H9 (cell line): ENCODE measurements at regions not wholly inside any gene's neighbourhood (a gene's known extent, or its start where the extent isn't known, plus 50 kb on each side); places are given as distances from the start of the nearest gene placed in this dataset.

Experiments used
- DNase-seq: peaks from one replicate; pipeline ENCODE4 v3.0.0-alpha.2; 2017
- H2AFZ ChIP-seq: one replicate; pipeline ENCODE4 v1.6.1; 2013; ENCODE audit warnings: mild to moderate bottlenecking, low read length, control low read depth, moderate library complexity
- H2AK5ac ChIP-seq: 2 replicates; pipeline ENCODE4 v1.6.1; 2013; ENCODE audit warnings: low read length, control low read depth, mixed read lengths; ENCODE audit not compliant: insufficient read length
- H2BK120ac ChIP-seq: one replicate; pipeline ENCODE4 v1.6.1; 2013; ENCODE audit warnings: low read depth, mild to moderate bottlenecking, low read length, control low read depth, inconsistent platforms; ENCODE audit not compliant: poor library complexity, severe bottlenecking
- H2BK12ac ChIP-seq: 2 replicates; pipeline ENCODE4 v1.6.1; 2013; ENCODE audit warnings: low read length, control low read depth, mixed read lengths, low read depth; ENCODE audit not compliant: insufficient read length
- H2BK15ac ChIP-seq: 2 replicates; pipeline ENCODE4 v1.6.1; 2013; ENCODE audit warnings: low read depth, low read length, control low read depth
- H2BK20ac ChIP-seq: one replicate; pipeline ENCODE4 v1.6.1; 2013; ENCODE audit warnings: low read depth, mild to moderate bottlenecking, low read length, control low read depth, inconsistent platforms; ENCODE audit not compliant: poor library complexity, severe bottlenecking
- H2BK5ac ChIP-seq: 2 replicates; pipeline ENCODE4 v1.6.1; 2013; ENCODE audit warnings: low read length, control low read depth, mixed read lengths; ENCODE audit not compliant: insufficient read length
- H3K14ac ChIP-seq: 2 replicates; pipeline ENCODE4 v1.6.1; 2013; ENCODE audit warnings: low read length, control low read depth; ENCODE audit not compliant: insufficient read depth
- H3K18ac ChIP-seq: 2 replicates; pipeline ENCODE4 v1.6.1; 2013; ENCODE audit warnings: low read depth, mild to moderate bottlenecking, mixed read lengths, low read length, control low read depth; ENCODE audit not compliant: insufficient read length
- H3K23ac ChIP-seq: 2 replicates; pipeline ENCODE4 v1.6.1; 2013; ENCODE audit warnings: low read length, control low read depth, mixed read lengths, low read depth; ENCODE audit not compliant: insufficient read length
- H3K23me2 ChIP-seq: 2 replicates; pipeline ENCODE4 v1.6.1; 2013; ENCODE audit warnings: low read depth, mild to moderate bottlenecking, mixed read lengths, low read length, control low read depth; ENCODE audit not compliant: insufficient read length, poor library complexity, severe bottlenecking
- H3K27ac ChIP-seq: 2 replicates; pipeline ENCODE4 v1.5.1; 2013; ENCODE audit warnings: low read length, control low read depth, mixed read lengths, low read depth; ENCODE audit not compliant: insufficient read length
- H3K27me3 ChIP-seq: 2 replicates; pipeline ENCODE4 v1.6.1; 2013; ENCODE audit warnings: low read length, control low read depth, inconsistent platforms; ENCODE audit not compliant: insufficient read depth
- H3K4ac ChIP-seq: 2 replicates; pipeline ENCODE4 v1.6.1; 2013; ENCODE audit warnings: low read depth, mild to moderate bottlenecking, control low read depth, inconsistent platforms, low read length, moderate library complexity
- H3K4me1 ChIP-seq: 2 replicates; pipeline ENCODE4 v1.6.1; 2013; ENCODE audit warnings: low read length, control low read depth, inconsistent platforms; ENCODE audit not compliant: insufficient read depth
- H3K4me2 ChIP-seq: 2 replicates; pipeline ENCODE4 v1.6.1; 2013; ENCODE audit warnings: low read length, control low read depth, mixed read lengths; ENCODE audit not compliant: insufficient read length, insufficient read depth
- H3K56ac ChIP-seq: 2 replicates; pipeline ENCODE4 v1.6.1; 2013; ENCODE audit warnings: low read depth, mild to moderate bottlenecking, mixed read lengths, low read length, control low read depth; ENCODE audit not compliant: insufficient read length
- H3K79me1 ChIP-seq: 2 replicates; pipeline ENCODE4 v1.6.1; 2013; ENCODE audit warnings: low read depth, mild to moderate bottlenecking, moderate library complexity, low read length, control low read depth, inconsistent platforms; ENCODE audit not compliant: insufficient read depth, poor library complexity, severe bottlenecking
- H3K79me2 ChIP-seq: 2 replicates; pipeline ENCODE4 v1.6.1; 2013; ENCODE audit warnings: low read length, control low read depth, inconsistent platforms; ENCODE audit not compliant: insufficient read depth
- H3K9ac ChIP-seq: 2 replicates; pipeline ENCODE4 v1.6.1; 2013; ENCODE audit warnings: low read length, control low read depth, mixed read lengths; ENCODE audit not compliant: insufficient read length; ENCODE audit errors: extremely low read depth
- H3K9me3 ChIP-seq: one replicate; pipeline ENCODE4 v1.6.1; 2013; ENCODE audit warnings: low read depth, low read length, inconsistent platforms; ENCODE audit not compliant: control insufficient read depth
- H3T11ph ChIP-seq: one replicate; pipeline ENCODE4 v1.6.1; 2013; ENCODE audit warnings: mild to moderate bottlenecking, low read length, control low read depth, inconsistent platforms
- H4K20me1 ChIP-seq: one replicate; pipeline ENCODE4 v1.6.1; 2013; ENCODE audit not compliant: control insufficient read depth, insufficient read length, insufficient read depth
- H4K5ac ChIP-seq: 2 replicates; pipeline ENCODE4 v1.6.1; 2013; ENCODE audit warnings: low read depth, mild to moderate bottlenecking, mixed read lengths, low read length, control low read depth; ENCODE audit not compliant: insufficient read length
- H4K8ac ChIP-seq: replicated peaks from 2 replicates; pipeline ENCODE4 v1.6.1; 2013; ENCODE audit warnings: low read length, control low read depth, mixed read lengths, low read depth; ENCODE audit not compliant: insufficient read length
- H4K91ac ChIP-seq: 2 replicates; pipeline ENCODE4 v1.6.1; 2013; ENCODE audit warnings: low read depth, mild to moderate bottlenecking, moderate library complexity, mixed read lengths, low read length, control low read depth; ENCODE audit not compliant: insufficient read length
- H3K27ac Mint-ChIP-seq, 3 experiments: 2 replicates in 2 of 3; 3 replicates in 1 of 3; pipeline ENCODE4 v1.8.0; 2020 to 2021; ENCODE audit warnings: mixed read lengths in 3 of 3, mild to moderate bottlenecking in 1 of 3, moderate library complexity in 1 of 3
- H3K27me3 Mint-ChIP-seq: 2 replicates; pipeline ENCODE4 v1.8.0; 2021; ENCODE audit warnings: low read depth, mild to moderate bottlenecking, moderate library complexity, mixed read lengths
- H3K36me3 Mint-ChIP-seq, 3 experiments: 2 replicates in 2 of 3; 3 replicates in 1 of 3; pipeline ENCODE4 v1.8.0; 2020 to 2021; ENCODE audit warnings: low read depth in 3 of 3, mixed read lengths in 3 of 3; ENCODE audit not compliant: insufficient read depth in 1 of 3
- H3K4me1 Mint-ChIP-seq, 2 experiments: 2 replicates each; pipeline ENCODE4 v1.8.0; 2020; ENCODE audit warnings: mixed read lengths in 2 of 2
- H3K4me3 Mint-ChIP-seq, 2 experiments: 2 replicates in 1 of 2; 3 replicates in 1 of 2; pipeline ENCODE4 v1.8.0; 2020 to 2021; ENCODE audit warnings: mild to moderate bottlenecking in 2 of 2, mixed read lengths in 2 of 2, moderate library complexity in 1 of 2
- H3K9me3 Mint-ChIP-seq, 2 experiments: 2 replicates in 1 of 2; 3 replicates in 1 of 2; pipeline ENCODE4 v1.8.0; 2020; ENCODE audit warnings: mild to moderate bottlenecking in 2 of 2, mixed read lengths in 2 of 2, moderate library complexity in 1 of 2
- CTCF ChIP-seq: fragments of 200-600 bp; sonication (generic); conservative IDR thresholded peaks from 3 replicates; pipeline ENCODE4 v1.8.0; 2021; ENCODE audit warnings: antibody characterized with exemption, mild to moderate bottlenecking
- WGBS: extraction: QIAGEN DNeasy Blood & Tissue Kit; methylation state at CpG from one replicate; pipeline ENCODE4 v1.1.7; 2013; ENCODE audit warnings: missing lambda C conversion rate, low lambda C conversion rate, mixed read lengths; ENCODE audit not compliant: insufficient read length; ENCODE audit errors: extremely low coverage; 5-methylcytosine and 5-hydroxymethylcytosine counted together

GRCh38 chr18:46293742-46294181, 189.6 kb downstream of the HAUS1 start:
- H3K36me3 Mint-ChIP-seq: no peaks in the 10 kb centered on the region
- DNase-seq: peak; percentile 53
- Histone ChIP-seq H2BK20ac (no peak overlapping the region), H4K8ac (no peak overlapping the region), H2BK5ac (no peak overlapping the region), H3K56ac (no peak overlapping the region), H3K23me2 (no peaks in the 10 kb centered on the region), H3K79me1 (no peaks in the 10 kb centered on the region), H4K91ac (no peak overlapping the region), H3K23ac (no peak overlapping the region), H4K20me1 (no peaks in the 10 kb centered on the region), H4K5ac (no peak overlapping the region), H3T11ph (no peak overlapping the region), H3K4me2 (no peak overlapping the region), H2BK15ac (no peak overlapping the region), H3K27me3 (no peaks in the 10 kb centered on the region), H3K14ac (0 out of 2 replicates have a peak overlapping the region, but pooled peaks have one; percentile 50), H3K9me3 (no peaks in the 10 kb centered on the region), H3K27ac (no peak overlapping the region), H2BK12ac (no peak overlapping the region), H2AK5ac (no peak overlapping the region), H2AFZ (no peak overlapping the region), H3K9ac (no peak overlapping the region), H3K4ac (no peak overlapping the region), H2BK120ac (no peak overlapping the region), H3K79me2 (no peaks in the 10 kb centered on the region), H3K4me1 (peaks cover 8% of the 10 kb centered on the region), H3K18ac (no peak overlapping the region)
- no peak for TF ChIP-seq CTCF
- H3K4me3 Mint-ChIP-seq: no peak overlapping the region
- peak overlapping the region in 1 of 3 experiments; percentile 61; a peak in 1 of 7 replicates for H3K27ac Mint-ChIP-seq
- no peaks in the 10 kb centered on the region for H3K9me3 Mint-ChIP-seq
- H3K4me1 Mint-ChIP-seq: peaks cover 10 to 27% of the 10 kb centered on the region in 2 experiments
- no CpG with 5 or more reads among the region's 5 CpGs for WGBS
- H3K27me3 Mint-ChIP-seq: no peaks in the 10 kb centered on the region
